C1 segment of cervical spinal cord (tissue), 14 donors: ENCODE measurements at regions not wholly inside any gene's neighbourhood (a gene's known extent, or its start where the extent isn't known, plus 50 kb on each side); places are given as distances from the start of the nearest gene placed in this dataset.
"Not testable (repeated sequence)": the region's sequence is repeated elsewhere in the genome, so short reads cannot be mapped to it uniquely, and the experiment has no call there.

Source experiments
- DNase-seq, 14 donors: peaks; one replicate each; lab custom pipeline; 2025; lab: John Stamatoyannopoulos, UW

GRCh38 chr2:88396209-88396608 is 56.3 kb downstream of the FOXI3 start:
- DNase-seq = no peak

DNA sequence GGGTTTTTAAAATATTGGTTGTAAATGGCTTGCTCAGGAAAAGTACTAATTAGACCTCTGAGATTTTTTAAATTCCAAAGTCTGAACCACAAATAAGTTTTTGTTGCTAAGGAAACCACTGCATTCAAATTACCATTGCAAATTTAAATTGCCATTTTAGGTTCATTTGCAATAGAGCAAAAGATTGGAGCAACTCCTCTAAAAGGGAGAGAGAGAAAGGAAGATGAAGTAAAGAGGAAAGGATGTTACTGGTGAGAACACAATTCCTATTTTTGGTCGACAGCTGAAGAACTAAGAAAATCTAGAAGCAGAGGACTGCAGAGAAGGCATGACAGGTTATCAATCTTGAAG is 74.9 kb downstream of the FOXI3 start:
- no peak for DNase-seq

DNA sequence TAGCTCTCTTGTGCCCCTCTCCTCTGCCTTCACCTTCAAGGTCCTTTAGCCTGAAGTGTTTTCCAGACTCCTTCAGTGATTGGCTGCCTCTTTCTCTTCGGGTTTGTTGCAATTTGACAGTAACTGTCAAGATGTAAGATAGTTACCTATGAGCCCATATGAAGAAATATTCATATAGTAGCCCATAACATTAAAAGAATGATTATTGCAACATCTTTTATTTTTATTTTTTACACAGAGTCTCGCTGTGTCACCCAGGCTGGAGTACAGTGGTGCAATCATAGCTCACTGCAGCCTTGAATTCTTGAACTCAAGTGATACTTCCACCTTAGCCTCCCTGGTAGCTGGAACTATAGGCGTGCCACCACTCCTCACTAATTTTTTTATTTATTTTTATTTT is 80.5 kb downstream of the FOXI3 start:
- no peak for DNase-seq

DNA sequence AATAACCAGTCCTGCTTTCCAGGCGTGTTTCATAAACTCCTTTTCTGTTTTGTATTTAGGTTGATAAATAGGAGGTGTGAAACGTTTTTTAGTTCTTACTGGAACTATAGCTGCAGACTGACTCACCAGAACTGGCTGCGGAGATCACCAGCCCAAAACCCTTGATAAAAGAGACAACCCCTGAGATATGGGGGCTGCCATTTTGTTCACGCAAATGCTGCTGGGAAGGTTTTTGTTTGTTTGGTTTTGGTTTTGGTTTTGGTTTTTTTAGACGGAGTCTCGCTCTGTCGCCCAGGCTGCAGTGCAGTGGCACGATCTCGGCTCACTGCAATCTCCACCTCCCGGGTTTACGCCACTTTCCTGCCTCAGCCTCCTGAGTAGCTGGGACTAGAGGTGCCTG is 87.1 kb downstream of the FOXI3 start:
- DNase-seq = not testable (repeated sequence)

- no peak for DNase-seq
These were observed 97.0 kb downstream of the FOXI3 start for GRCh38 chr2:88355486-88355885.

- no peak for DNase-seq
These were observed 101.3 kb downstream of the FOXI3 start for GRCh38 chr2:88351249-88351601.

- DNase-seq = peak in 4 of 14 donors; percentile 0 to 7 (median 4)
These were observed 101.9 kb downstream of the FOXI3 start for GRCh38 chr2:88350331-88351248.

DNA sequence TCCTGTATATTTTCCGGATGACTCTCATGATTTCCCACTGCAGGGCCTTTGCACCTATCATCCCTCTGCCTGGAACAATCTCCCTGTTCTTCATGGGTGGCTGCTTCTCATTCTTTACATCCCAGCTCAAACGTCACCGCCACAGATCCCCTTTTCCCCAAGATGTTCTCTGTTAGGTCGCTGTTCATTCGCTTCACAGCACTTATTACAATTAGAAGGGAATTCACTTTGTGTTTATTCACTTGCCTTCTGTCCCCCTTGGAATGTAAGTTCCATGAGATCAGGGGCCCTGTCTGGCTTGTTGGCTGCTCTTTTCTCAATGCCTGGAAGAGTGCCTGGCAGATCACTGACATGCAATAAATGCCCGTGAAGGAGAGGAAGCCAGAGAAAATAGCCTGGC is 106.7 kb downstream of the FOXI3 start:
- no peak for DNase-seq

DNA sequence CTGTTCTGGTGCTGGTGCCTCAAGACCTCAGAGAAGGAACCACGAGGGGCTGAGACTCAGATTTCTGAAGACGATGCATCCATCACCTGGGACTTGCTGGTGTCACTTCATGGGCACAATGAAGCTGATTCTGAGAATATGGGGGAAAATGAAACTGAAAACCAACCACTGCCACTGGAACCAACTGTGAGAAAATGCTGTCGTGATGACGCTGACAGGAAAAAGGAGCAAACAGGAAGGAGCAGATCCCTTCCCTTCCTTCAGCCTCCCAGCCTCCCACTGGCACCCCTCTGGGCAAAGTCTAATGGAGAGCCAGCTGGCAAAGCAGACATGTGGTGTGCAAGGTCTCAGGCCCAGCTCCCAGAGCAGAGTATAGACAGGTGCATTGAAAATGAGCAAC is 109.7 kb downstream of the FOXI3 start:
- DNase-seq = no peak

GRCh38 chr2:88334418-88334817 is 118.1 kb downstream of the FOXI3 start:
- no peak for DNase-seq

DNA sequence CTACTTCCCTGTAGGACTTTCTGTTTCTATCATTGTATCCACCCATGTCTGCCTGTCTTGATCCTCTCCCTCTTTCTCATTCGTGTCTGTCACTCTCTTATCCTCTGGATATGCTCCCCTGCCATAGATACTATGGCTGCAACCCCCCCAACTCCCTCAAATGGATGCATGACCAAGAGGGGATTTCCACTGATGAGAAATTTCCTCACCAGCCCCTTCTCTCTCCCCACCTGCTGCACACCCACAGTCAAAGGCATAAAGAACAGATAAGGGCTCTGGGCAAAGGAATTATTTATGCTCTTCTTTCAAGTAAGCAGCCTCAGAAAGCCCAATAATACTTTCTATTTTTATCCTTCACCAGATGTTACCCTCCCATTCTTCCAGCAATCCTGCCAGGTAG is 121.3 kb downstream of the FOXI3 start:
- no peak for DNase-seq

- no peak for DNase-seq
These were observed 122.5 kb downstream of the FOXI3 start for GRCh38 chr2:88329815-88330603.

- DNase-seq = no peak
These were observed 130.8 kb downstream of the FOXI3 start for GRCh38 chr2:88321449-88322248.

DNA sequence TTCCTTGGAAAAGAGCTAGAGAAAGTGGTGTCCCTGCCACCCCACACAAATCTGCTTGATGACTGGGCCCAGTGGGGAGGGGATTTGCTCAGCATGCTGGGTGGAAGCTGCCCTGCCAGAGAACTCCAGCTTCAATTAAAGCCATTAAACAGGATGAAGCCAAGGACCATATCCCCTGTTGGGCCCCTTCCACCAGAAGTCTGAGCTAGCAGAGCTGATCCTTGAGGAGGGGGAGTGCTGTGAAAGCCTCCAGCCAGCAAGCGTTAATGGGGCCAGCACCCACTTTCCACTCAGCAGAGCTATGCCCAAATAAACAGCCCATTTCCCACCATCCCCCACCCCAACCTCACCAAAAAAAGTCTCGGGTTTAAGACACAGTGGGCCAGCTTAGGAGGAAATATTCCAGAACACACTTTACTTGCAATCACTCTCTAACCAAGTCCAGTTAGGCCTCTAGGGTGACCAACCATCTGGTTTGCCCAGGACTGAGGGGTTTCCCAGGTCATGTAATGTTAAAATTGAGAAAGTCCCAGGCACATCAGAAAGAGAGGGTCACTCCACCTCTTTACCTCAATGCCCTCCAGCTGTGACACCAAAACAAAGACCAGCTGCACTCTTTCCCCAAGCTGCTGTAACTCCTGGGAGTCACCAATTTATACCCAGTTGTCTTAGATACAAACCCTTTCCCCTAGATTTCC is 132.3 kb downstream of the FOXI3 start:
- DNase-seq = no peak

GRCh38 chr2:88318956-88319330 is 133.6 kb downstream of the FOXI3 start:
- DNase-seq = no peak

- DNase-seq = no peak
These were observed 134.2 kb downstream of the FOXI3 start for GRCh38 chr2:88318071-88318955.

DNA sequence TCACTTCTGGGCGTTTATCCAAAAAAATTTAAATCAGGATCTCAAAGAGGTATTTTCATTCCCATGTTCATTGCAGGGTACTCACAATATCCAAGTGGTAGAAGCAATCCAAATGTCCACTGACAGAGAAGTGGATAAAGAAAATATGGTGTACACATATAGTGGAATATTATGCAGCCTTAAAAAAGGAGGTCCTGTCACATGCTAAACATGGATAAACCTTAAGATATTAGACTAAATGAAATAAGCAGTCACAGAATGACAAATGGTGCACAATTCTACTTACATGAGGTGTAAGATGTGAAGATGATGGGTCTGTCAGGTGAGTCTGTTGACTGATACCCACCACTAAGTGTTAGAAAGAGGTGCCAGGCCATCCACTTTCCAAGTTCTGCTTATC is 140.6 kb downstream of the THNSL2 start:
- no peak for DNase-seq

DNA sequence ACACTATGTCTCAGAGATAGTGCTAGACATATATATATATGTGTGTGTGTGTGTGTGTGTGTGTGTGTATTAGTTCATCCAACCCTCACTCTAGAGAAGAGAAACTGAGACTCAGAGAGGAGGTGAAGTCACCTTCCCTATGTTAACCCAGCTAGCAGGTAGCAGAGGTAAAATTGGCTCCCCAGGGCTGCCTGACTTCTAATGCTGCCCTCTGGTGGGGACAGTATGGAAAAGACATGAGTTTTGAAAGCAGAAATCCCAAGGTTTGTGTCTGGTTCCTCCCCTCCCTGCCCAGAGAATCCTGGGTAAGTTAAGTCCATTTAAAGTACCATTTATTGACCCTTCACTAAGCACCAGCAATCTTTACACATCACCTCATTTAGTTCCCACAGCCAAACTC is 137.7 kb downstream of the THNSL2 start:
- DNase-seq = no peak

DNA sequence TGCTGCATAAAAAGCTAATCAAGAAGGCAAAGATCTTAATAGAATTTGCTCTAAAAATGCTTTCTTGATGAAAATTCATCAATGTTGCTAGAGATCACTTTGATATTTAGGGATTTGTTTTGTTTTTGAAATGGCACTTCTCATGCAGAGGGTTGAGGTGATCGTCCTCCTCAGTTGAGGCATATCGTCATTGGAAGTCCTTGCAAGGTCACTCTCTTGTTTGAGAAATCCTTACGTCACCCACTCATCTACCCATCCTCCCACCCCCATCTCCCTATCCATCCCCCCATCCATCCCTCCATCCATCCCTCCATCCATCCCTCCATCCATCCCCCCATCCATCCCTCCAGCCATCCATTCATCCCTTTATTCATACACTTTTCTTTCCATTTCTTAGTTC is 133.7 kb downstream of the THNSL2 start:
- DNase-seq = no peak

DNA sequence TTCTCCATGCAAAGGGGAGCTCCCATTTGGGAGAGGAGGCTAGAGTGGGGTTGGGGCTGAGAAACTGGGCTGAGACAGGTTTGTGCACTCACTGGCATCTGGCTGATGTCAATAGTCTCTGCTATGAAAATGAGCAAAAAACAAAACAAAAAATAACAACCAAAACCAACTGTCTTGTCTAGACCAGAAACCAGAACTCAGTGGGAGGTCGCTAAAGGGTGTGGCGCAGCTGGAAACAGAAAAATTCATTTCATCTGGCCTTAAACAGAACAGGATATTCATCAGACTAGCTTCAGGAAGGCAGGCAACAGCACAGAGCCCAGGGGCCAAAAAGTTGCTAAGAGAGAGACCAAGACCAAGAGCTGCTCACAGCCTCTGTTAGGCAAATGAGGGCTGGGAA is 126.1 kb downstream of the THNSL2 start:
- no peak for DNase-seq
